Hematopoietic multipotent progenitor cell treated with erythropoietin and hydrocortisone succinate and interleukin-3 and kit ligand, for 15 days (in vitro differentiated cells): ENCODE measurements at regions not wholly inside any gene's neighbourhood (a gene's known extent, or its start where the extent isn't known, plus 50 kb on each side); places are given as distances from the start of the nearest gene placed in this dataset.
"Not testable (repeated sequence)": the region's sequence is repeated elsewhere in the genome, so short reads cannot be mapped to it uniquely, and the experiment has no call there.

Experiments
- DNase-seq: peaks from one replicate; pipeline ENCODE4 v3.0.0-alpha.2; 2015; ENCODE audit warnings: low spot score

- DNase-seq, result no peak
Measured at GRCh38 chr21:28282833-28283232, 709.8 kb downstream of the LTN1 start.

- DNase-seq, result not testable (repeated sequence)
Measured at GRCh38 chr21:28281357-28281756, 711.3 kb downstream of the LTN1 start.

GRCh38 chr21:28280611-28281010, 712.1 kb downstream of the LTN1 start:
- DNase-seq, result no peak

- DNase-seq, result no peak
Measured at GRCh38 chr21:28277324-28277723, 715.4 kb downstream of the LTN1 start.

- no peak for DNase-seq
Measured at GRCh38 chr21:28272272-28272992, 720.2 kb downstream of the LTN1 start.

GRCh38 chr21:28269173-28269572, 723.5 kb downstream of the LTN1 start:
- DNase-seq, result no peak

- DNase-seq, result no peak
Measured at GRCh38 chr21:28268685-28269084, 724.0 kb downstream of the LTN1 start.

- DNase-seq, result no peak
Measured at GRCh38 chr21:28267449-28267848, 725.2 kb downstream of the LTN1 start.

GRCh38 chr21:28266061-28266460, 726.6 kb downstream of the LTN1 start:
- no peak for DNase-seq

GRCh38 chr21:28263974-28264373, 728.7 kb downstream of the LTN1 start:
- DNase-seq, result no peak

GRCh38 chr21:28261298-28261697, 731.4 kb downstream of the LTN1 start:
- no peak for DNase-seq

GRCh38 chr21:28257276-28257675, 735.4 kb downstream of the LTN1 start:
- no peak for DNase-seq

GRCh38 chr21:28256837-28257236, 735.8 kb downstream of the LTN1 start:
- DNase-seq, result no peak

GRCh38 chr21:28256420-28256831, 736.3 kb downstream of the LTN1 start:
- no peak for DNase-seq

- no peak for DNase-seq
Measured at GRCh38 chr21:28253961-28254360, 738.7 kb downstream of the LTN1 start.

- no peak for DNase-seq
Measured at GRCh38 chr21:28253338-28253737, 739.3 kb downstream of the LTN1 start.

- no peak for DNase-seq
Measured at GRCh38 chr21:28252928-28253327, 739.7 kb downstream of the LTN1 start.

GRCh38 chr21:28250946-28251345, 741.7 kb downstream of the LTN1 start:
- DNase-seq, result no peak

- no peak for DNase-seq
Measured at GRCh38 chr21:28247454-28248020, 745.1 kb downstream of the LTN1 start.

GRCh38 chr21:28240586-28240985, 752.1 kb downstream of the LTN1 start:
- DNase-seq, result no peak

GRCh38 chr21:28239340-28239739, 753.3 kb downstream of the LTN1 start:
- no peak for DNase-seq

- no peak for DNase-seq
Measured at GRCh38 chr21:28237661-28238060, 755.0 kb downstream of the LTN1 start.

GRCh38 chr21:28235169-28235895, 757.3 kb downstream of the LTN1 start:
- no peak for DNase-seq
